HG03565 (cell line): ENCODE measurements at regions not wholly inside any gene's neighbourhood (a gene's known extent, or its start where the extent isn't known, plus 50 kb on each side); places are given as distances from the start of the nearest gene placed in this dataset.
"Not testable (repeated sequence)": the region's sequence is repeated elsewhere in the genome, so short reads cannot be mapped to it uniquely, and the experiment has no call there.

Source experiments
- ATAC-seq: cut with Tn5 transposase; IDR thresholded peaks from one replicate; pipeline ENCODE4 v1.9.1; 2021; ENCODE audit warnings: mild to moderate bottlenecking, moderate library complexity; ENCODE audit not compliant: unreplicated experiment

- no peak for ATAC-seq
These were observed 721.4 kb downstream of the NSUN3 start for GRCh38 chr3:94784274-94784673.

- no peak for ATAC-seq
These were observed 724.2 kb downstream of the NSUN3 start for GRCh38 chr3:94787066-94787465.

GRCh38 chr3:94787734-94788270 lies 724.9 kb downstream of the NSUN3 start:
- no peak for ATAC-seq

- no peak for ATAC-seq
These were observed 731.7 kb downstream of the NSUN3 start for GRCh38 chr3:94794563-94794962.

GRCh38 chr3:94799420-94800060 lies 736.7 kb downstream of the NSUN3 start:
- no peak for ATAC-seq

- ATAC-seq = no peak
These were observed 749.0 kb downstream of the NSUN3 start for GRCh38 chr3:94811836-94812235.

GRCh38 chr3:94821241-94821640 lies 758.4 kb downstream of the NSUN3 start:
- ATAC-seq = no peak

GRCh38 chr3:94822298-94822697 lies 759.4 kb downstream of the NSUN3 start:
- no peak for ATAC-seq

GRCh38 chr3:94846251-94846650 lies 783.4 kb downstream of the NSUN3 start:
- ATAC-seq = not testable (repeated sequence)

- ATAC-seq = peak; percentile 45
These were observed 799.8 kb downstream of the NSUN3 start for GRCh38 chr3:94862703-94863102.

GRCh38 chr3:94869059-94869547 lies 806.2 kb downstream of the NSUN3 start:
- ATAC-seq = no peak

- no peak for ATAC-seq
These were observed 810.9 kb downstream of the NSUN3 start for GRCh38 chr3:94873751-94874150.

- ATAC-seq = no peak
These were observed 812.3 kb downstream of the NSUN3 start for GRCh38 chr3:94875149-94875548.

GRCh38 chr3:94887065-94887464 lies 824.2 kb downstream of the NSUN3 start:
- no peak for ATAC-seq

GRCh38 chr3:94896994-94897393 lies 834.1 kb downstream of the NSUN3 start:
- no peak for ATAC-seq

- no peak for ATAC-seq
These were observed 841.4 kb downstream of the NSUN3 start for GRCh38 chr3:94904156-94904674.

- no peak for ATAC-seq
These were observed 846.9 kb downstream of the NSUN3 start for GRCh38 chr3:94909726-94910125.

GRCh38 chr3:94912656-94913055 lies 849.8 kb downstream of the NSUN3 start:
- ATAC-seq = no peak

- ATAC-seq = no peak
These were observed 864.3 kb downstream of the NSUN3 start for GRCh38 chr3:94927175-94927574.

GRCh38 chr3:94928921-94929320 lies 866.1 kb downstream of the NSUN3 start:
- no peak for ATAC-seq

- ATAC-seq = no peak
These were observed 873.1 kb downstream of the NSUN3 start for GRCh38 chr3:94935738-94936580.

GRCh38 chr3:94937980-94938379 lies 875.1 kb downstream of the NSUN3 start:
- no peak for ATAC-seq
